ENCODE measurements at regions not wholly inside any gene's neighbourhood (a gene's known extent, or its start where the extent isn't known, plus 50 kb on each side); places are given as distances from the start of the nearest gene placed in this dataset.

- TF ChIP-seq CTCF (conservative IDR thresholded peaks at IDR 0.05; ENCODE audit: low read depth in 2 of 2), result no peak
- no peak for TF ChIP-seq POLR2AphosphoS5 (IDR thresholded peaks at IDR 0.05; ENCODE audit: low read depth)
- TF ChIP-seq EZH2 (IDR thresholded peaks at IDR 0.05; ENCODE audit: low read depth, unreplicated experiment), result no peak
- TF ChIP-seq, protein P1, sequence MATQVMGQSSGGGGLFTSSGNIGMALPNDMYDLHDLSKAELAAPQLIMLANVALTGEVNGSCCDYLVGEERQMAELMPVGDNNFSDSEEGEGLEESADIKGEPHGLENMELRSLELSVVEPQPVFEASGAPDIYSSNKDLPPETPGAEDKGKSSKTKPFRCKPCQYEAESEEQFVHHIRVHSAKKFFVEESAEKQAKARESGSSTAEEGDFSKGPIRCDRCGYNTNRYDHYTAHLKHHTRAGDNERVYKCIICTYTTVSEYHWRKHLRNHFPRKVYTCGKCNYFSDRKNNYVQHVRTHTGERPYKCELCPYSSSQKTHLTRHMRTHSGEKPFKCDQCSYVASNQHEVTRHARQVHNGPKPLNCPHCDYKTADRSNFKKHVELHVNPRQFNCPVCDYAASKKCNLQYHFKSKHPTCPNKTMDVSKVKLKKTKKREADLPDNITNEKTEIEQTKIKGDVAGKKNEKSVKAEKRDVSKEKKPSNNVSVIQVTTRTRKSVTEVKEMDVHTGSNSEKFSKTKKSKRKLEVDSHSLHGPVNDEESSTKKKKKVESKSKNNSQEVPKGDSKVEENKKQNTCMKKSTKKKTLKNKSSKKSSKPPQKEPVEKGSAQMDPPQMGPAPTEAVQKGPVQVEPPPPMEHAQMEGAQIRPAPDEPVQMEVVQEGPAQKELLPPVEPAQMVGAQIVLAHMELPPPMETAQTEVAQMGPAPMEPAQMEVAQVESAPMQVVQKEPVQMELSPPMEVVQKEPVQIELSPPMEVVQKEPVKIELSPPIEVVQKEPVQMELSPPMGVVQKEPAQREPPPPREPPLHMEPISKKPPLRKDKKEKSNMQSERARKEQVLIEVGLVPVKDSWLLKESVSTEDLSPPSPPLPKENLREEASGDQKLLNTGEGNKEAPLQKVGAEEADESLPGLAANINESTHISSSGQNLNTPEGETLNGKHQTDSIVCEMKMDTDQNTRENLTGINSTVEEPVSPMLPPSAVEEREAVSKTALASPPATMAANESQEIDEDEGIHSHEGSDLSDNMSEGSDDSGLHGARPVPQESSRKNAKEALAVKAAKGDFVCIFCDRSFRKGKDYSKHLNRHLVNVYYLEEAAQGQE (IDR thresholded peaks at IDR 0.05; ENCODE audit: unreplicated experiment), result no peak
- TF ChIP-seq, protein P2, sequence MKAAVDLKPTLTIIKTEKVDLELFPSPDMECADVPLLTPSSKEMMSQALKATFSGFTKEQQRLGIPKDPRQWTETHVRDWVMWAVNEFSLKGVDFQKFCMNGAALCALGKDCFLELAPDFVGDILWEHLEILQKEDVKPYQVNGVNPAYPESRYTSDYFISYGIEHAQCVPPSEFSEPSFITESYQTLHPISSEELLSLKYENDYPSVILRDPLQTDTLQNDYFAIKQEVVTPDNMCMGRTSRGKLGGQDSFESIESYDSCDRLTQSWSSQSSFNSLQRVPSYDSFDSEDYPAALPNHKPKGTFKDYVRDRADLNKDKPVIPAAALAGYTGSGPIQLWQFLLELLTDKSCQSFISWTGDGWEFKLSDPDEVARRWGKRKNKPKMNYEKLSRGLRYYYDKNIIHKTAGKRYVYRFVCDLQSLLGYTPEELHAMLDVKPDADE (IDR thresholded peaks at IDR 0.05), result no peak
- TF ChIP-seq EZH2phosphoT487 (IDR thresholded peaks at IDR 0.05; ENCODE audit: unreplicated experiment), result no peak
- no peak for TF ChIP-seq STAT1 (IDR thresholded peaks at IDR 0.05; ENCODE audit: unreplicated experiment)
Observed at GRCh38 chr13:84865783-84866221, 933.4 kb downstream of the SLITRK6 start.
